ENCODE measurements at regions not wholly inside any gene's neighbourhood (a gene's known extent, or its start where the extent isn't known, plus 50 kb on each side); places are given as distances from the start of the nearest gene placed in this dataset.

GRCh38 chr2:156155319-156155718, 177.2 kb downstream of the NR4A2 start:
- TF ChIP-seq POLR2A (IDR thresholded peaks at IDR 0.05; ENCODE audit: low read depth, low read length) (no peak), CTCF (conservative IDR thresholded peaks at IDR 0.05; ENCODE audit: low read depth, low read length) (no peak), RFX5 (IDR thresholded peaks at IDR 0.05; ENCODE audit: low read depth, low read length) (no peak), ELK1 (IDR thresholded peaks at IDR 0.05; ENCODE audit: borderline replicate concordance, low read depth, low read length) (no peak), SMC3 (IDR thresholded peaks at IDR 0.05; ENCODE audit: low read depth, low read length) (no peak), MAFK (IDR thresholded peaks at IDR 0.05; ENCODE audit: low read depth, low read length) (no peak), MAZ (IDR thresholded peaks at IDR 0.05; ENCODE audit: borderline replicate concordance, low read depth, low read length) (no peak), USF2 (IDR thresholded peaks at IDR 0.05; ENCODE audit: low read depth, low read length) (no peak)

Data from IMR-90 (cell line).